ENCODE measurements at regions not wholly inside any gene's neighbourhood (a gene's known extent, or its start where the extent isn't known, plus 50 kb on each side); places are given as distances from the start of the nearest gene placed in this dataset.
A peak's percentile ranks its signal among the peaks of the same experiment; 100 is the strongest.

DNA sequence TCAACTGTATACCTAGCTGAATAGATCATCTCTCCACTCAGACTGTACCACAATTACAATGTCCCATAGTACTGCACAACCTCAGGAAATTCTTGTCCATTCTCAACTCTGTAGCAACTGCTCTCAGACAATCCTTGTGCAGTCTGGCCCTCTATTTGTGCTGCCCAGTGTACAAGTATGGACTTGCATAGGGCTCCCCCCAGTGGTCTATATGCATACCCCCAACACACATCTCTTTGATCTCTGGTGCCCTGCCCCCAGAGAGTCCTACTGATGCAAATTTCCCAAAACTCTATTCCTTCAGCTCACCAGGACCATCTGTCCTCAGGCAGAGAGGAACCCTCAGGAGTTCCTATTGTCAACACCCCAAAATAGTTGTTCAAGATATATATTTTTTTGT lies 205.3 kb downstream of the SLCO4C1 start (continued):
- TF ChIP-seq SP1 (IDR thresholded peaks at IDR 0.05): no peak
- no peak for TF ChIP-seq SP1 (CRISPR knock-in tag; IDR thresholded peaks at IDR 0.05)
- TF ChIP-seq ZNF776 (CRISPR knock-in tag; IDR thresholded peaks at IDR 0.05): no peak
- no peak for TF ChIP-seq AHDC1 (CRISPR knock-in tag; IDR thresholded peaks at IDR 0.05; ENCODE audit: borderline replicate concordance)
- no peak for TF ChIP-seq BRD4 (CRISPR knock-in tag; IDR thresholded peaks at IDR 0.05)
- no peak for TF ChIP-seq ZNF263 (CRISPR knock-in tag; IDR thresholded peaks at IDR 0.05)
- no peak for TF ChIP-seq NFIC (IDR thresholded peaks at IDR 0.05; ENCODE audit: low read length)
- no peak for TF ChIP-seq ARID5B (CRISPR knock-in tag; IDR thresholded peaks at IDR 0.05)
- TF ChIP-seq LRRFIP1 (CRISPR knock-in tag; conservative IDR thresholded peaks at IDR 0.05): no peak
- no peak for TF ChIP-seq NCOA2 (CRISPR knock-in tag; IDR thresholded peaks at IDR 0.05)
- TF ChIP-seq FOXK2 (IDR thresholded peaks at IDR 0.05): no peak
- no peak for TF ChIP-seq MYNN (CRISPR knock-in tag; IDR thresholded peaks at IDR 0.05; ENCODE audit: low read depth)
- TF ChIP-seq BCL3 (CRISPR knock-in tag; IDR thresholded peaks at IDR 0.05): no peak
- TF ChIP-seq MBNL3 (CRISPR knock-in tag; conservative IDR thresholded peaks at IDR 0.05): no peak
- peak; percentile 81 for TF ChIP-seq CTCF (CRISPR knock-in tag; IDR thresholded peaks at IDR 0.05)
